Osteocyte (in vitro differentiated cells): ENCODE measurements at regions not wholly inside any gene's neighbourhood (a gene's known extent, or its start where the extent isn't known, plus 50 kb on each side); places are given as distances from the start of the nearest gene placed in this dataset.
"Not testable (repeated sequence)": the region's sequence is repeated elsewhere in the genome, so short reads cannot be mapped to it uniquely, and the experiment has no call there.

Source experiments
- DNase-seq: peaks from one replicate; pipeline ENCODE4 v3.0.0; 2021; ENCODE audit warnings: mixed read lengths; ENCODE audit not compliant: unreplicated experiment; ENCODE audit errors: extremely low spot score
- H3K27ac Mint-ChIP-seq: one replicate; pipeline ENCODE4 v1.8.0; 2021; ENCODE audit warnings: mild to moderate bottlenecking, mixed read lengths; ENCODE audit not compliant: unreplicated experiment
- H3K27me3 Mint-ChIP-seq: one replicate; pipeline ENCODE4 v1.8.0; 2021; ENCODE audit warnings: mixed read lengths; ENCODE audit not compliant: unreplicated experiment
- H3K36me3 Mint-ChIP-seq: one replicate; pipeline ENCODE4 v1.8.0; 2021; ENCODE audit warnings: mixed read lengths; ENCODE audit not compliant: unreplicated experiment
- H3K4me1 Mint-ChIP-seq: one replicate; pipeline ENCODE4 v1.8.0; 2021; ENCODE audit warnings: mixed read lengths; ENCODE audit not compliant: unreplicated experiment
- H3K4me3 Mint-ChIP-seq: one replicate; pipeline ENCODE4 v1.8.0; 2021; ENCODE audit warnings: mild to moderate bottlenecking, moderate library complexity, mixed read lengths; ENCODE audit not compliant: unreplicated experiment
- H3K9me3 Mint-ChIP-seq: one replicate; pipeline ENCODE4 v1.8.0; 2021; ENCODE audit warnings: mixed read lengths; ENCODE audit not compliant: unreplicated experiment
- TF ChIP-seq, protein P1 (sequence below): fragments of 200-600 bp; sonication (generic); IDR thresholded peaks from 2 replicates; pipeline ENCODE4 v1.5.0; 2021; ENCODE audit warnings: antibody characterized with exemption, mild to moderate bottlenecking, moderate library complexity

DNA sequence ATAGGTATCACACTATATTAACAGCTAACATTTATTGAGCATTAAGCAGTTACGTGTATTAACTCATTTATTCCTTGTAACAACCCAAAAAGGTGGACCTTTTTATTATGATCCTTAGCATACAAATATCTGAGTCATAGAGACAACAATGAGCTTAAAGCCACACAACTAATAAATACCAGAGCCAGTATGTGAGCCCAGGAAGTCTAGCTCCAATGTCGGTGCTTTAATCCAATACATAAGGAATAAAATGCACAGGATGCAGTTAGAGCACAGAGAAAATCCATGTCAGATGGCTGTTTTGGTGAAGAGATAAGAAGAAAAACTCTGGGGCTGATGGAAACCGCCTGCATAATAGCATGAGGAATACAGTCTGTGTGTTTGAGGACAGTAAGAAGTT lies 888.6 kb downstream of the TMTC2 start:
- Mint-ChIP-seq H3K4me3 (no peak overlapping the region), H3K27ac (no peak overlapping the region), H3K27me3 (no peaks in the 10 kb centered on the region), H3K9me3 (peaks cover under 1% of the 10 kb centered on the region), H3K36me3 (no peaks in the 10 kb centered on the region), H3K4me1 (peaks cover 3% of the 10 kb centered on the region)
- no peak for DNase-seq
- TF ChIP-seq, protein P1, sequence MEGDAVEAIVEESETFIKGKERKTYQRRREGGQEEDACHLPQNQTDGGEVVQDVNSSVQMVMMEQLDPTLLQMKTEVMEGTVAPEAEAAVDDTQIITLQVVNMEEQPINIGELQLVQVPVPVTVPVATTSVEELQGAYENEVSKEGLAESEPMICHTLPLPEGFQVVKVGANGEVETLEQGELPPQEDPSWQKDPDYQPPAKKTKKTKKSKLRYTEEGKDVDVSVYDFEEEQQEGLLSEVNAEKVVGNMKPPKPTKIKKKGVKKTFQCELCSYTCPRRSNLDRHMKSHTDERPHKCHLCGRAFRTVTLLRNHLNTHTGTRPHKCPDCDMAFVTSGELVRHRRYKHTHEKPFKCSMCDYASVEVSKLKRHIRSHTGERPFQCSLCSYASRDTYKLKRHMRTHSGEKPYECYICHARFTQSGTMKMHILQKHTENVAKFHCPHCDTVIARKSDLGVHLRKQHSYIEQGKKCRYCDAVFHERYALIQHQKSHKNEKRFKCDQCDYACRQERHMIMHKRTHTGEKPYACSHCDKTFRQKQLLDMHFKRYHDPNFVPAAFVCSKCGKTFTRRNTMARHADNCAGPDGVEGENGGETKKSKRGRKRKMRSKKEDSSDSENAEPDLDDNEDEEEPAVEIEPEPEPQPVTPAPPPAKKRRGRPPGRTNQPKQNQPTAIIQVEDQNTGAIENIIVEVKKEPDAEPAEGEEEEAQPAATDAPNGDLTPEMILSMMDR, result no peak

GRCh38 chr12:83574142-83574541 lies 887.4 kb downstream of the TMTC2 start:
- H3K27ac Mint-ChIP-seq, result no peak overlapping the region
- no peak for DNase-seq

GRCh38 chr12:83573671-83574070 lies 887.0 kb downstream of the TMTC2 start:
- no peaks in the 10 kb centered on the region for H3K27me3 Mint-ChIP-seq
- DNase-seq, result no peak
- H3K27ac Mint-ChIP-seq, result no peak overlapping the region
- H3K4me3 Mint-ChIP-seq, result no peak overlapping the region
- no peaks in the 10 kb centered on the region for H3K36me3 Mint-ChIP-seq
- H3K4me1 Mint-ChIP-seq, result peaks cover 3% of the 10 kb centered on the region
- H3K9me3 Mint-ChIP-seq, result peaks cover 12% of the 10 kb centered on the region
- TF ChIP-seq, protein P1, result no peak

More at GRCh38 chr12:83574142-83574541, 887.4 kb downstream of the TMTC2 start:
- TF ChIP-seq, protein P1, result no peak
- Mint-ChIP-seq H3K9me3 (peaks cover 7% of the 10 kb centered on the region), H3K36me3 (no peaks in the 10 kb centered on the region), H3K4me3 (no peak overlapping the region), H3K27me3 (no peaks in the 10 kb centered on the region), H3K4me1 (peaks cover 3% of the 10 kb centered on the region)

GRCh38 chr12:83559650-83560049 lies 872.9 kb downstream of the TMTC2 start:
- H3K4me3 Mint-ChIP-seq, result no peak overlapping the region
- H3K4me1 Mint-ChIP-seq, result no peaks in the 10 kb centered on the region
- H3K27me3 Mint-ChIP-seq, result no peaks in the 10 kb centered on the region
- H3K36me3 Mint-ChIP-seq, result no peaks in the 10 kb centered on the region
- DNase-seq, result no peak
- H3K9me3 Mint-ChIP-seq, result peaks cover 3% of the 10 kb centered on the region
- no peak overlapping the region for H3K27ac Mint-ChIP-seq
- TF ChIP-seq, protein P1, result no peak

DNA sequence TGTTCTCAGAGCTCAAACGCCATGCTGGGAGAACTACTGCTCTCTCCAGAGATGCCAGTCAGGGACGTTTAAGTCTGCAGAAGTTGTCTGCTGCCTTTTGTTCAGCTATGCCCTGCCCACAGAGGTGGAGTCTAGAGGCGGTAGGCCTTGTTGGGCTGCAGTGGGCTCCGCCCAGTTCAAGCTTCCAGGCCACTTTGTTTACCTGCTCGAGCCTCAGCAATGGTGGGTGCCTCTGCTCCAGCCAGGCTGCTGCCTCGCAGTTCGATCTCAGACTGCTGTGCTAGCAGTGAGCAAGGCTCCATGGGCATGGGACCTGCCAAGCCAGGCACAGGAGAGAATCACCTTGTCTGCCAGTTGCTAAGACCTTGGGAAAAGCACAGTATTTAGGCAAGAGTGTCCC lies 869.3 kb downstream of the TMTC2 start:
- H3K27ac Mint-ChIP-seq, H3K4me1 Mint-ChIP-seq, DNase-seq, H3K27me3 Mint-ChIP-seq, H3K36me3 Mint-ChIP-seq, H3K4me3 Mint-ChIP-seq: not testable (repeated sequence)
- H3K9me3 Mint-ChIP-seq, result peaks cover 25% of the 10 kb centered on the region

DNA sequence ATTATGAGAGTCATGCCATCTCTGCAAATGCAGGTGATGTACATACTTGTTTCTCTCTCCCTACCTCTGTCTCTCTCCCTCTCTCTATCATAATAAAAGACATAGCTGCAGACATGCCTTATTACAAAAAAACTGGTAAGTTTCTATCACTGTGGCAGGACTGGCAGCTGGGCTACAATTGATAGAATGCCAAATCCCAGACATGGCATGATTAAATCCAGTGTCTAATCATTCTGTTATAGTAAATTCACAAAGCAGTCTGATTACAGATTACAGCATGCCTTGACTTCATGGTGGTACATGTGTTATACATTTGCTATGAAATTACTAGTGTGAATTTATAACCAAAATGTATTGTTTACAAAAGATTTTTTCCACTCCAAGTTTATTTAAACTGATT lies 854.7 kb downstream of the TMTC2 start:
- no peak for DNase-seq
- no peaks in the 10 kb centered on the region for H3K4me1 Mint-ChIP-seq
- no peak overlapping the region for H3K27ac Mint-ChIP-seq
- no peaks in the 10 kb centered on the region for H3K27me3 Mint-ChIP-seq
- H3K36me3 Mint-ChIP-seq, result no peaks in the 10 kb centered on the region
- TF ChIP-seq, protein P1, result no peak
- H3K9me3 Mint-ChIP-seq, result no peaks in the 10 kb centered on the region
- no peak overlapping the region for H3K4me3 Mint-ChIP-seq
